SK-N-SH treated with all-trans-retinoic acid at 6 μM for 48 hours (cell line): ENCODE measurements at regions not wholly inside any gene's neighbourhood (a gene's known extent, or its start where the extent isn't known, plus 50 kb on each side); places are given as distances from the start of the nearest gene placed in this dataset.

ENCODE experiments used
- ATAC-seq: fragments of 200-7000 bp; cut with Tn5 transposase; 3 replicates; pipeline ENCODE4 v1.9.1; 2020; ENCODE audit warnings: mild to moderate bottlenecking, moderate library complexity
- ARNTL ChIP-seq: fragments of 450-650 bp; formaldehyde crosslinking; IDR thresholded peaks from 2 replicates; pipeline ENCODE4 v1.5.0; 2020; ENCODE audit warnings: low read depth, mild to moderate bottlenecking, moderate library complexity, borderline replicate concordance
- CREB5 ChIP-seq: fragments of 250-450 bp; sonication (Bioruptor Pico); IDR thresholded peaks from 2 replicates; pipeline ENCODE4 v1.5.1; 2020; ENCODE audit warnings: low read depth, mild to moderate bottlenecking, moderate library complexity
- CSRNP3 ChIP-seq: fragments of 250-450 bp; sonication (Bioruptor Pico); IDR thresholded peaks from 2 replicates; pipeline ENCODE4 v1.5.1; 2021; ENCODE audit warnings: mild to moderate bottlenecking, moderate library complexity
- GLIS3 ChIP-seq: fragments of 250-450 bp; sonication (Bioruptor Pico); IDR thresholded peaks from 2 replicates; pipeline ENCODE4 v1.5.0; 2020; ENCODE audit warnings: mild to moderate bottlenecking, moderate library complexity
- ISL1 ChIP-seq: fragments of 250-450 bp; sonication (Bioruptor Pico); IDR thresholded peaks from 2 replicates; pipeline ENCODE4 v2.1.2; 2022; ENCODE audit warnings: mild to moderate bottlenecking, moderate library complexity
- OSR1 ChIP-seq: fragments of 250-450 bp; sonication (Bioruptor Pico); IDR thresholded peaks from 2 replicates; pipeline ENCODE4 v1.8.0; 2022; ENCODE audit warnings: moderate library complexity, mild to moderate bottlenecking, inconsistent platforms
- PATZ1 ChIP-seq: fragments of 250-450 bp; sonication (Bioruptor Pico); IDR thresholded peaks from 2 replicates; pipeline ENCODE4 v1.8.0; 2020; ENCODE audit warnings: mild to moderate bottlenecking, moderate library complexity, borderline replicate concordance
- POU6F1 ChIP-seq: fragments of 250-450 bp; sonication (Bioruptor Pico); IDR thresholded peaks from 2 replicates; pipeline ENCODE4 v1.8.0; 2021; ENCODE audit warnings: low read depth, mild to moderate bottlenecking, moderate library complexity, borderline replicate concordance
- RARB ChIP-seq: fragments of 250-450 bp; sonication (Bioruptor Pico); IDR thresholded peaks from 2 replicates; pipeline ENCODE4 v1.8.0; 2021; ENCODE audit warnings: mild to moderate bottlenecking, moderate library complexity
- SNAI2 ChIP-seq: fragments of 250-450 bp; sonication (Bioruptor Pico); IDR thresholded peaks from 2 replicates; pipeline ENCODE4 v1.5.0; 2020; ENCODE audit warnings: mild to moderate bottlenecking, moderate library complexity
- TOX ChIP-seq: fragments of 250-450 bp; sonication (Bioruptor Pico); IDR thresholded peaks from 2 replicates; pipeline ENCODE4 v1.8.0; 2021; ENCODE audit warnings: mild to moderate bottlenecking, moderate library complexity, borderline replicate concordance
- ZC3H10 ChIP-seq: fragments of 250-450 bp; sonication (Bioruptor Pico); IDR thresholded peaks from 2 replicates; pipeline ENCODE4 v1.5.1; 2021; ENCODE audit warnings: mild to moderate bottlenecking, moderate library complexity
- ZFP3 ChIP-seq: fragments of 250-450 bp; sonication (Bioruptor Pico); IDR thresholded peaks from 2 replicates; pipeline ENCODE4 v1.5.0; 2020; ENCODE audit warnings: mild to moderate bottlenecking, moderate library complexity
- ZFP30 ChIP-seq: fragments of 450-650 bp; formaldehyde crosslinking; IDR thresholded peaks from 2 replicates; pipeline ENCODE4 v1.5.0; 2022; ENCODE audit warnings: mild to moderate bottlenecking, moderate library complexity
- ZNF565 ChIP-seq: fragments of 450-650 bp; formaldehyde crosslinking; conservative IDR thresholded peaks from 2 replicates; pipeline ENCODE4 v1.5.0; 2020; ENCODE audit warnings: low read depth, mild to moderate bottlenecking, moderate library complexity
- ZNF70 ChIP-seq: fragments of 450-650 bp; formaldehyde crosslinking; IDR thresholded peaks from 2 replicates; pipeline ENCODE4 v1.5.0; 2020; ENCODE audit warnings: mild to moderate bottlenecking, moderate library complexity
- ZNF8 ChIP-seq: fragments of 450-650 bp; formaldehyde crosslinking; IDR thresholded peaks from 2 replicates; pipeline ENCODE4 v1.5.0; 2020; ENCODE audit warnings: mild to moderate bottlenecking, moderate library complexity

- no peak for TF ChIP-seq ZNF565
- TF ChIP-seq ARNTL (CRISPR knock-in tag) = no peak
- no peak for TF ChIP-seq TOX (CRISPR knock-in tag)
- no peak for TF ChIP-seq ZNF70 (CRISPR knock-in tag)
- no peak for TF ChIP-seq OSR1
- no peak for TF ChIP-seq ZC3H10 (CRISPR knock-in tag)
- TF ChIP-seq SNAI2 (CRISPR knock-in tag) = no peak
- no peak for TF ChIP-seq ZFP3 (CRISPR knock-in tag)
- TF ChIP-seq ISL1 (CRISPR knock-in tag) = no peak
- TF ChIP-seq CREB5 (CRISPR knock-in tag) = no peak
- no peak for ATAC-seq
Observed at GRCh38 chr6:95489185-95489863, 88.0 kb upstream of the MANEA start.

GRCh38 chr6:95496769-95497426 lies 80.4 kb upstream of the MANEA start:
- no peak for ATAC-seq

GRCh38 chr6:95501032-95501904 lies 76.1 kb upstream of the MANEA start:
- no peak for TF ChIP-seq PATZ1
- no peak for TF ChIP-seq CREB5 (CRISPR knock-in tag)
- no peak for TF ChIP-seq OSR1
- TF ChIP-seq RARB (CRISPR knock-in tag) = no peak
- no peak for ATAC-seq

More at GRCh38 chr6:95496769-95497426, 80.4 kb upstream of the MANEA start:
- TF ChIP-seq POU6F1 (CRISPR knock-in tag) (no peak), ARNTL (CRISPR knock-in tag) (no peak), ISL1 (CRISPR knock-in tag) (no peak), ZFP30 (no peak), CREB5 (CRISPR knock-in tag) (no peak), CSRNP3 (CRISPR knock-in tag) (no peak), OSR1 (no peak), ZNF70 (CRISPR knock-in tag) (no peak), ZNF8 (CRISPR knock-in tag) (no peak), GLIS3 (CRISPR knock-in tag) (no peak), SNAI2 (CRISPR knock-in tag) (no peak)
